Fibroblast of lung (primary cell): ENCODE measurements at regions not wholly inside any gene's neighbourhood (a gene's known extent, or its start where the extent isn't known, plus 50 kb on each side); places are given as distances from the start of the nearest gene placed in this dataset.

ENCODE experiments used
- DNase-seq, 2 donors: peaks; one replicate each; pipeline versions ENCODE4 v3.0.0 to v3.0.0-alpha.2; 2010; ENCODE audit warnings: low read depth in 2 of 2
- H2AFZ ChIP-seq: 2 replicates; pipeline ENCODE4 v1.5.1; 2012; ENCODE audit warnings: low read length, control low read depth, inconsistent platforms
- H3K27ac ChIP-seq: 2 replicates; pipeline ENCODE4 v1.5.1; 2011; ENCODE audit warnings: low read length, control low read depth; ENCODE audit not compliant: insufficient read depth
- H3K27me3 ChIP-seq: 2 replicates; pipeline ENCODE4 v1.5.1; 2011; ENCODE audit warnings: mild to moderate bottlenecking, low read length; ENCODE audit not compliant: control insufficient read depth, insufficient read depth
- H3K36me3 ChIP-seq: 2 replicates; pipeline ENCODE4 v1.5.1; 2011; ENCODE audit warnings: low read length; ENCODE audit not compliant: control insufficient read depth, insufficient read depth
- H3K4me1 ChIP-seq: 2 replicates; pipeline ENCODE4 v1.5.1; 2011; ENCODE audit warnings: low read length; ENCODE audit not compliant: control insufficient read depth, insufficient read depth; ENCODE audit errors: extremely low read depth
- H3K4me2 ChIP-seq: 2 replicates; pipeline ENCODE4 v1.5.1; 2011; ENCODE audit warnings: low read length, control low read depth; ENCODE audit not compliant: insufficient read depth; ENCODE audit errors: extremely low read depth
- H3K4me3 ChIP-seq, 4 experiments: fragments of 200-600 bp in 1 of 4; sonication (generic) in 1 of 4; replicated peaks in 1 of 4; 2 replicates each; pipeline ENCODE4 v1.5.1; 2011 to 2016; ENCODE audit warnings: low read length in 4 of 4, low read depth in 3 of 4, mild to moderate bottlenecking in 3 of 4, control low read depth in 2 of 4, inconsistent platforms in 1 of 4, mixed read lengths in 1 of 4; ENCODE audit not compliant: insufficient read depth in 1 of 4; ENCODE audit errors: control extremely low read depth in 1 of 4
- H3K79me2 ChIP-seq: 2 replicates; pipeline ENCODE4 v1.5.1; 2012; ENCODE audit warnings: mild to moderate bottlenecking, low read length, inconsistent platforms; ENCODE audit not compliant: control insufficient read depth, insufficient read depth
- H3K9ac ChIP-seq: 2 replicates; pipeline ENCODE4 v1.5.1; 2011; ENCODE audit warnings: mild to moderate bottlenecking, low read length, control low read depth; ENCODE audit not compliant: insufficient read depth
- H3K9me3 ChIP-seq: 2 replicates; pipeline ENCODE4 v1.5.1; 2012; ENCODE audit warnings: low read depth, low read length; ENCODE audit not compliant: control insufficient read depth, insufficient read depth
- H4K20me1 ChIP-seq: 2 replicates; pipeline ENCODE4 v1.5.1; 2011; ENCODE audit warnings: low read length; ENCODE audit not compliant: control insufficient read depth, insufficient read depth; ENCODE audit errors: extremely low read depth
- EZH2 ChIP-seq: IDR thresholded peaks from 2 replicates; pipeline ENCODE4 v1.5.1; 2012; ENCODE audit warnings: low read length, control low read depth, mild to moderate bottlenecking; ENCODE audit errors: missing control alignments
- TF ChIP-seq, protein P1 (sequence below), 2 donors: IDR thresholded peaks in 1 of 2; conservative IDR thresholded peaks in 1 of 2; 1 replicate in 1 of 2; 2 replicates in 1 of 2; pipeline ENCODE4 v1.5.1; 2011 to 2012; ENCODE audit warnings: low read length in 2 of 2, control low read depth in 1 of 2, inconsistent platforms in 1 of 2, low read depth in 1 of 2, mild to moderate bottlenecking in 1 of 2

DNA sequence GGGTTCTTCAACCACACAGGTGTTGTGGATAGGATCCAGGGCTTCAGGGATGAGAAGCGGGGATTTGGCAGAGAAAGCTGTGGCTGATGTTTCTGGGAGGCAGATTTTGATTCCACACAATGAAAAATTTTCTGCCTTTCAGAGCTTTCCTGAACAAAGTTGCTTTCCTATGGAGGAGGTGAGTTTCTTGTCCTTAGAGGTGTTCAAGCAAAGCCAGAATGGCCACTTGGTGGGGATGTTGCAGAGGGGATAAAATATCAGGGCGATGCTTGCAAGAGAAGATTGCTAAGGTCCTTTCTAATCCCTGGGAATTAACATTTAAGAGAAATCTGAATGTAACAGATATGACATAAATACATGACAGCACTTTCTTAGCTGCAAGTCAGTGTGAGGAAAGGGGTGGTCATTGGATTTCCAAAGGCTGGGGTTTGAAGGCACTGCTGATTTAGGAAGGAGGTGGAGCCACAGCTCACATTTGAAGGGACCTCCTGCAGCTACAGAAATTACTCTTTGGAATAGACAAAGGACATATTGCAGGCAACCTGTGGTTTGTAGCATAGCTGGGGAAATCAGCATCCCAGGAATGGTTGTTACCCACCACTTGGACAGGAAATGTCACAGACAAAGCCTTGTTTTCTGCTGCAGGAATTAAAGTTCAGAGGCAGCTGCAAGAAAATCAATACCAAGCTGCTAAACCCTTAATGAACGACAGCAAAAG, 271.1 kb upstream of the CHD6 start:
- Histone ChIP-seq H3K4me2 (no peak overlapping the region), H3K4me1 (no peaks in the 10 kb centered on the region), H3K27me3 (no peaks in the 10 kb centered on the region), H3K9ac (no peak overlapping the region), H3K36me3 (no peaks in the 10 kb centered on the region), H3K4me3 (no peak overlapping the region), H3K79me2 (no peaks in the 10 kb centered on the region), H3K9me3 (no peaks in the 10 kb centered on the region), H4K20me1 (no peaks in the 10 kb centered on the region), H3K27ac (no peak overlapping the region), H2AFZ (no peak overlapping the region)
- TF ChIP-seq, protein P1, sequence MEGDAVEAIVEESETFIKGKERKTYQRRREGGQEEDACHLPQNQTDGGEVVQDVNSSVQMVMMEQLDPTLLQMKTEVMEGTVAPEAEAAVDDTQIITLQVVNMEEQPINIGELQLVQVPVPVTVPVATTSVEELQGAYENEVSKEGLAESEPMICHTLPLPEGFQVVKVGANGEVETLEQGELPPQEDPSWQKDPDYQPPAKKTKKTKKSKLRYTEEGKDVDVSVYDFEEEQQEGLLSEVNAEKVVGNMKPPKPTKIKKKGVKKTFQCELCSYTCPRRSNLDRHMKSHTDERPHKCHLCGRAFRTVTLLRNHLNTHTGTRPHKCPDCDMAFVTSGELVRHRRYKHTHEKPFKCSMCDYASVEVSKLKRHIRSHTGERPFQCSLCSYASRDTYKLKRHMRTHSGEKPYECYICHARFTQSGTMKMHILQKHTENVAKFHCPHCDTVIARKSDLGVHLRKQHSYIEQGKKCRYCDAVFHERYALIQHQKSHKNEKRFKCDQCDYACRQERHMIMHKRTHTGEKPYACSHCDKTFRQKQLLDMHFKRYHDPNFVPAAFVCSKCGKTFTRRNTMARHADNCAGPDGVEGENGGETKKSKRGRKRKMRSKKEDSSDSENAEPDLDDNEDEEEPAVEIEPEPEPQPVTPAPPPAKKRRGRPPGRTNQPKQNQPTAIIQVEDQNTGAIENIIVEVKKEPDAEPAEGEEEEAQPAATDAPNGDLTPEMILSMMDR (conservative IDR thresholded peaks at IDR 0.05 in 1 of 2, IDR thresholded peaks at IDR 0.05 in 1 of 2; ENCODE audit: low read depth in 1 of 2, low read length in 2 of 2) = no peak
- no peak for TF ChIP-seq EZH2
- no peak for DNase-seq

DNA sequence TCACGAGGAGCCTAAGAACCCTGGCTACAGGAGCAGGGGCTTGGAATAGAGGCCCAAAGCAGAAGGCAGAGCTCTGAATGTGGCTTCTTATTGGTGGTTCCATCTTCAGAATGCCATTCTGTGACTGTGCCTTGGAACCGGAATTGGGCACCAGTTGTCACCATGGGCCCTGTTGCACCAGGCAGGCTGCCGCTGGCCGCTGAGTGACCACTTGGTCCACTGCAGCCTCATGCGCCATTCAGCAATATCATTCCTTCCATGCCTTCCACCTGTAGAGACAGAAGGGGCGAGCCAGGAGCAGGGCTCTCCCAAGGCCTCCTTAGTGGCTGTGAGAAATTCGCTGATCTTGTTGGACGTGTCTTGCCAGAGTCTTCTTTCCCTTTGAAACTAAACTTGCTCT, 270.3 kb upstream of the CHD6 start:
- Histone ChIP-seq H4K20me1 (no peaks in the 10 kb centered on the region), H2AFZ (no peak overlapping the region), H3K4me3 (no peak overlapping the region), H3K27ac (no peak overlapping the region), H3K79me2 (no peaks in the 10 kb centered on the region), H3K4me2 (no peak overlapping the region), H3K9me3 (no peaks in the 10 kb centered on the region), H3K36me3 (no peaks in the 10 kb centered on the region), H3K9ac (no peak overlapping the region), H3K27me3 (no peaks in the 10 kb centered on the region), H3K4me1 (no peaks in the 10 kb centered on the region)
- no peak for TF ChIP-seq EZH2
- TF ChIP-seq, protein P1 (conservative IDR thresholded peaks at IDR 0.05 in 1 of 2, IDR thresholded peaks at IDR 0.05 in 1 of 2; ENCODE audit: low read depth in 1 of 2, low read length in 2 of 2) = no peak
- no peak for DNase-seq

DNA sequence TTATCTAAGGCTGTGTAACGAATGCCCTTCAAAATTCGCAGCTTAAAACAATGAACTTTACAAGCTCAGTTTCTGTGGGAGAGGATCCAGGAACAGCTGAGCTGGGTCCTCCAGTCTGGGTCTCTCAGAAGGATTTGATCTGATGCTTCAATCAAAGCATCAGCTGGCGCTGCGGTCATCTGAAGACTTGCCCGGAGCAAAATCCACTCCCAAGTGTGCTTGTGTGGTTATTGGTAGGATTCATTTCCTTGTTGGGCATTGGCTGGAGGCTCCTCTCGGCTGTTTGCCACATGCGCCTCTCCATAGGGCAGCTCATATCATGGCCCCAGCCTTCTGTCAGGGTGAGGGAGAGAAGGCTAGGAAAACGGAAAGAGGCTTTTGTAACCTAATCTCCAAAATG, 269.3 kb upstream of the CHD6 start:
- no peak overlapping the region for H3K4me3 ChIP-seq
- H3K27ac ChIP-seq = no peak overlapping the region
- no peaks in the 10 kb centered on the region for H4K20me1 ChIP-seq
- H3K4me1 ChIP-seq = no peaks in the 10 kb centered on the region
- no peak for DNase-seq
- H3K79me2 ChIP-seq = no peaks in the 10 kb centered on the region
- no peak overlapping the region for H3K9ac ChIP-seq
- H3K4me2 ChIP-seq = no peak overlapping the region
- no peak for TF ChIP-seq EZH2
- TF ChIP-seq, protein P1 (conservative IDR thresholded peaks at IDR 0.05 in 1 of 2, IDR thresholded peaks at IDR 0.05 in 1 of 2; ENCODE audit: low read depth in 1 of 2, low read length in 2 of 2) = no peak
- H3K36me3 ChIP-seq = no peaks in the 10 kb centered on the region
- H3K9me3 ChIP-seq = no peaks in the 10 kb centered on the region
- no peak overlapping the region for H2AFZ ChIP-seq
- H3K27me3 ChIP-seq = no peaks in the 10 kb centered on the region
